ENCODE measurements at regions not wholly inside any gene's neighbourhood (a gene's known extent, or its start where the extent isn't known, plus 50 kb on each side); places are given as distances from the start of the nearest gene placed in this dataset.

DNA sequence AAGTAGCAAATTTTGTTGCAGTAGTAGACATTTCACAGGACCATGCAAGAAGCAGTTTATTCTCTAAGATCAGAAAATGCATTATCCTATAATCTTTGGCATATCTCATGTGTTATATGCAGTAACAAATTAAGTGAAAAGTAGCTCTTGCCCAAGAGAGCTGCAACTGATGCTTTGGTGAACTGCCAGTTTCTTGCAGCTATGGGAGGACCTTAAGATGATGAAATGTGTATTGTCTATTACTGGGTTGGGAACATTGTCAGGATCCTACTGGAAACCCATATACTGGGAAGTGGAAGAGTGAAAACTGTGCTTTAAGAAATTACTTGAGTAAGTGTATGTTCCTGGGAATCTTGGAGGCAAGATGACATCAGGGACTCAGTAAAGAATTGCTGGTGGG lies 238.8 kb downstream of the DACT1 start:
- no peaks in the 10 kb centered on the region for H3K36me3 ChIP-seq
- no peak overlapping the region for H3K27ac ChIP-seq
- H3K4me1 ChIP-seq (ENCODE audit: control insufficient read depth in 1 of 2, insufficient read depth in 1 of 2, low read depth in 1 of 2, low read length in 1 of 2), result no peaks in the 10 kb centered on the region
- H3K9me3 ChIP-seq, result no peaks in the 10 kb centered on the region
- H3K4me3 ChIP-seq (ENCODE audit: low read depth in 1 of 2, low read length in 1 of 2), result no peak overlapping the region
- TF ChIP-seq, protein P1, sequence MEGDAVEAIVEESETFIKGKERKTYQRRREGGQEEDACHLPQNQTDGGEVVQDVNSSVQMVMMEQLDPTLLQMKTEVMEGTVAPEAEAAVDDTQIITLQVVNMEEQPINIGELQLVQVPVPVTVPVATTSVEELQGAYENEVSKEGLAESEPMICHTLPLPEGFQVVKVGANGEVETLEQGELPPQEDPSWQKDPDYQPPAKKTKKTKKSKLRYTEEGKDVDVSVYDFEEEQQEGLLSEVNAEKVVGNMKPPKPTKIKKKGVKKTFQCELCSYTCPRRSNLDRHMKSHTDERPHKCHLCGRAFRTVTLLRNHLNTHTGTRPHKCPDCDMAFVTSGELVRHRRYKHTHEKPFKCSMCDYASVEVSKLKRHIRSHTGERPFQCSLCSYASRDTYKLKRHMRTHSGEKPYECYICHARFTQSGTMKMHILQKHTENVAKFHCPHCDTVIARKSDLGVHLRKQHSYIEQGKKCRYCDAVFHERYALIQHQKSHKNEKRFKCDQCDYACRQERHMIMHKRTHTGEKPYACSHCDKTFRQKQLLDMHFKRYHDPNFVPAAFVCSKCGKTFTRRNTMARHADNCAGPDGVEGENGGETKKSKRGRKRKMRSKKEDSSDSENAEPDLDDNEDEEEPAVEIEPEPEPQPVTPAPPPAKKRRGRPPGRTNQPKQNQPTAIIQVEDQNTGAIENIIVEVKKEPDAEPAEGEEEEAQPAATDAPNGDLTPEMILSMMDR (IDR thresholded peaks at IDR 0.05), result no peak
- no peaks in the 10 kb centered on the region for H3K27me3 ChIP-seq

DNA sequence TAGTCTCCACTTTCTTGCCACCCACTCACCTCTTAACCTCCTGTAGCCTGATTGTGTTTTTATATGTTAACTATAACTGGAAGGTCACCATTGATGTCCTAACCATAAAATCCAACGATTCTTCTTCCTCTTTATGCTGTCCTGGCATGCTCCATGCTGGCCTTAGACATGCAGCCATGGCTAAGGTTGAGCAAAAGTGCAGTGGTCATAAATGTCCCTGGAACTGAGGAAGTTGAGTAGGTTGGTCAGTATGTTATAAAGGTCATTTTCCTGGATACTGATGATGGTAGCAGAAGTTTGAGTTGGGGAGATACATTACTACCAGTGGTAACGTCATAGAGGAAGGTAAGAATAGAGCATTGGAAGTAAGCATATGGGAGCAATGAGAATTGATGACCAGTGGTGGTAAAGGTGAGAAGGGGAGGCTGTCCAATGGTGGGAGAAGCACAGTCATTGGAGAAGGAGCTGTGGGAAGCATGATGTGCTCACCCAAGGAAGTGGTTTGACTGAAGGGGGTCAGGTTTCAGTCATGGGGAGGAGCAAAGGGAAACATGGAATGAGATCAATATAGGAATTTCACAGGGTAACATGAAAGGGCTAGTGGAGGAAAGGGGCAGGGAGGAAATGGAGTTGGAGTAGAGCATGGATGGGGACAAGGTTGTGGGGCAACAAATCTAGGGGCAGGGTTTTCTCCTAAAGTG lies 240.8 kb downstream of the DACT1 start:
- Histone ChIP-seq H3K4me3 (ENCODE audit: low read depth in 1 of 2, low read length in 1 of 2) (no peak overlapping the region), H3K9me3 (no peaks in the 10 kb centered on the region), H3K27me3 (no peaks in the 10 kb centered on the region), H3K27ac (no peak overlapping the region), H3K4me1 (ENCODE audit: control insufficient read depth in 1 of 2, insufficient read depth in 1 of 2, low read depth in 1 of 2, low read length in 1 of 2) (no peaks in the 10 kb centered on the region), H3K36me3 (no peaks in the 10 kb centered on the region)
- TF ChIP-seq, protein P1 (IDR thresholded peaks at IDR 0.05), result no peak

DNA sequence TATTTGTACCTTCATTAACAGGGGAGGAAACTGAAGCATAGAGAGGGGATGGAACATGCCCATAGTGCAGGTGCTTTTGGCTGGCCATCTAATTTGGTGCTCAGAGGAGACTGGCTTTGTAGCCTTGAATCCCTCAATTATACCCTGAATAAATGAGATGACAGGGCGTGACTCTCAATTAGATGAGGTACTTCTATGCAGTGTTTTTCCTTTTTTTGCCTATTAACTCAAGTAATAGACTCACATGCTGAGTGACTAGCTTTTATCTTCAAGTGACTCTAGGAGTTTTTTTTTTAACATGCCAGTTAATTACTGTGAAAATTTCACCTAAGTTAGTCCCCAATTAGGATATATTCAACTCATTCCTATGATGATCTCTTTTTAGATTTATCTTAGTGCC lies 243.7 kb downstream of the DACT1 start:
- H3K9me3 ChIP-seq, result no peaks in the 10 kb centered on the region
- no peak overlapping the region for H3K4me3 ChIP-seq (ENCODE audit: low read depth in 1 of 2, low read length in 1 of 2)
- H3K27ac ChIP-seq, result no peak overlapping the region
- TF ChIP-seq, protein P1 (IDR thresholded peaks at IDR 0.05), result no peak
- no peaks in the 10 kb centered on the region for H3K4me1 ChIP-seq (ENCODE audit: control insufficient read depth in 1 of 2, insufficient read depth in 1 of 2, low read depth in 1 of 2, low read length in 1 of 2)
- no peaks in the 10 kb centered on the region for H3K27me3 ChIP-seq
- no peaks in the 10 kb centered on the region for H3K36me3 ChIP-seq

- Histone ChIP-seq H3K4me3 (ENCODE audit: low read depth in 1 of 2, low read length in 1 of 2) (no peak overlapping the region), H3K36me3 (no peaks in the 10 kb centered on the region), H3K9me3 (no peaks in the 10 kb centered on the region), H3K27me3 (no peaks in the 10 kb centered on the region), H3K27ac (no peak overlapping the region), H3K4me1 (ENCODE audit: control insufficient read depth in 1 of 2, insufficient read depth in 1 of 2, low read depth in 1 of 2, low read length in 1 of 2) (no peaks in the 10 kb centered on the region)
- TF ChIP-seq, protein P1 (IDR thresholded peaks at IDR 0.05), result no peak
Observed at GRCh38 chr14:58882577-58883018, 244.8 kb downstream of the DACT1 start.

GRCh38 chr14:58884442-58884841 lies 246.7 kb downstream of the DACT1 start:
- TF ChIP-seq, protein P1 (IDR thresholded peaks at IDR 0.05), result no peak

More at GRCh38 chr14:58884442-58884841, 246.7 kb downstream of the DACT1 start:
- H3K9me3 ChIP-seq, result no peaks in the 10 kb centered on the region
- no peaks in the 10 kb centered on the region for H3K36me3 ChIP-seq
- no peak overlapping the region for H3K27ac ChIP-seq
- H3K4me3 ChIP-seq (ENCODE audit: low read depth in 1 of 2, low read length in 1 of 2), result no peak overlapping the region
- no peaks in the 10 kb centered on the region for H3K27me3 ChIP-seq
- no peaks in the 10 kb centered on the region for H3K4me1 ChIP-seq (ENCODE audit: control insufficient read depth in 1 of 2, insufficient read depth in 1 of 2, low read depth in 1 of 2, low read length in 1 of 2)
